HG02642 (cell line): ENCODE measurements at regions not wholly inside any gene's neighbourhood (a gene's known extent, or its start where the extent isn't known, plus 50 kb on each side); places are given as distances from the start of the nearest gene placed in this dataset.

Source experiments
- ATAC-seq: cut with Tn5 transposase; IDR thresholded peaks from one replicate; pipeline ENCODE4 v1.9.1; 2021; ENCODE audit warnings: mild to moderate bottlenecking; ENCODE audit not compliant: unreplicated experiment, poor library complexity

DNA sequence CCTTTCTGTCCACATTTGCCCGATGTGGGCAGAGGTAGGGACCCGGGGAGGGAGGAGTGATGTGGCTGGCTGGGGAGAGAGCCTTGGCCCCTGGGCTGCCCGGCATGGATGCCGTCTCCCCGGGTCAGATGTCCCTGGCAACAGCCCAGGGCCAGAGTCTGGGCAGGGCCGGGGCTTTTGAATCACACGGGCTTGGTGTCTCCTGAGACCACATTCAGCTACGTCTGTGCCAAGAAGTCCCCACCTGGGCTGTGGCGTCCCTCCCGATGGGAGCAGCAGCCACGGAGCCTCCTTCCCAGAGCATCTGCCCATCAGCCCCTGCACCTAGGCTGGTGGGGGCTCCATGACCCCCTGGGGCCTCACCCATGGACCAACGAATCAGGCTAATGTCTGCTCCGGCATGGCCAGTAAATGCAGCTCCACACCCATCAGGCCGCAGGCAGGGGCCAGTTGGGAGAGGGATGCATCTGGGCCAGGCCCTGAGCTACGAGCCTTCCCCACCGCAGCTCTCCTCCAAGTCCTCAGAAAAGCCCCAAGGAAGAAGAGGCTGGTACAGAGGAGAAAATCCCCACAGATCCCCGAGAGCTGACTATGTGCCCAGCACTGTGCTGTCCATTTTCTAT is 109.4 kb downstream of the RFLNA start:
- no peak for ATAC-seq

DNA sequence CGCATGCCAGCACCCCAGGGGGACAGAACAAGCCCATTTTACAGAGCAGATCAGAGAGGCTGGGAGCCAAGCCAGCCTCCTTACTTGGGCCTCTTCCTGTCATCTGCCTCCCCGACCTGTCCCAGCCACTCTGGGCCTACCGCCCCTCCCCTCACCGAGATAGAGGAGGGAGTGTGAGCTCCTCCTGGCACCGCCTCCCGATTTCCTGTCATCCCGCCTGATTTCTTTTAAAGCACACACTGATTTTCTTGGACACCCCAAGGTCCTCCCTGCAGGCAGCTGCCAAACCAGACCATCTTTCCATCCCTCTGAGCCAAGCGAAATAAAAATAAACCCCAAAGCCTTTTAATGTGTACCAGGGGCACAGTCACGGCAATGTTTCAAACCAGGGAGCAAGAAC is 108.4 kb downstream of the RFLNA start:
- ATAC-seq = no peak

DNA sequence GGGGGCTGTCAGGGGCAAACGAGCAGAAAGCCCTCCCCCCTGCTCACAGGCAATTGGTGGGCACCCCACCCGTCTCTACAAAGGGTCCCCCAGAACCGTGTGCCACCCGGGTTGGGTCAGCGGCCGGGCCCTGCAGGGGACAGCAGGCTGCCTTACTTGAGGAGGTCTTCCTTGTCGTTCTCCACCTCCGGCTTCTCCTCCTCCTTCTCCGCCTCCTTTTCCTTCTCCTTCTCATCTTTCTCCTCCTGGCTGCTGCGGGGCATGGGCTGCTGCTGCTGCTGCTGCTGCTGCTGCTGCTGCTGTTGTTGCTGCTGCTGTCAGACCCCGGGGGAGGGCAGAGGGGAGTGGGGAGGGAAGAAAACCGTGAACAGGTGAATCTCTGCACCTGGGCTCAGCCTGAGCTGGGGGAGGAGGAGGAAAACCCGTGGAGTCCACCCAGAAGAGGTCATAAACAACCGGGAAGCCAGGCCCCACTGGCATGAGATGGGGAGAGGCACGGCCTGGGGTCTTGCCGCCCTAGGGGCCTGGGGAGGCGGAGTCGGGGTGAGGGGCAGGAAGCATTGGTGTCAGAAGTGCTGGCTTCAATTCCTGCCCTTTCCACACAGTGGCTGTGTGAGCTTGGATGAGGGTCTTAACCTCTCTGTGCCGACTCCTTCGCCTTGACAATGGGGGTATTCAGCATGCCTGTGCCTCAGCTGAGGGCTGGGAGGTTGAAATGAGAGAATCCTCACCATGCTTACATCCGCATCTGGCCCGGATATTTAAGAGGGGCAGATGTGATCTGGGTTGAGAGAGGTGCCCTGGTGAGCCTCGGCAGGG is 107.6 kb downstream of the RFLNA start:
- ATAC-seq = no peak

DNA sequence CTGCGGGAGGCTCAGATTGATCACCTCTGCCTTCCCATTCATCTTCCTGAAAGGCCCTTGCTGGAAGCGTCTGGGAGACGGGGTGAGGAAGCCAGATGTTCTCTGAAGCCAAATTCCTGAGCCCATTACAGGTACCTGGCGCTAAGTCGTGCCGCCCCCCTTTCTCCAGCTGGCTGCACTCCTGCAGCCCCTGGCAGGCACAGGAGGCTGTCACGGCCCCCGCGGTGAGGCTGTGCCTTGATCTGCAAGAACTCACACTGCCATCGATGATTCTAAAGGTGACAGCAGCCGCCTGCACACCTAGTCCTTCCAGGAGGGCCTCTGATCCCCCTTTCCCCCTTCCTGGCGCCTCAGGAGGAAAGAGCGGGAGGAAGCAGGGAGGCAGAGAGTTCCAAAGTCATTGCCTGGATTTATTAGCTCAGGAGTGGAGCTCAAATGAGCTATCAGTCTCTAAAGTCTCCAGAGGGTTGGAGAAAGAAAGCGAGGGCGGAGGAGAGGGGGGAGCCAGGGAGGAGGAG is 106.9 kb downstream of the RFLNA start:
- ATAC-seq = no peak

DNA sequence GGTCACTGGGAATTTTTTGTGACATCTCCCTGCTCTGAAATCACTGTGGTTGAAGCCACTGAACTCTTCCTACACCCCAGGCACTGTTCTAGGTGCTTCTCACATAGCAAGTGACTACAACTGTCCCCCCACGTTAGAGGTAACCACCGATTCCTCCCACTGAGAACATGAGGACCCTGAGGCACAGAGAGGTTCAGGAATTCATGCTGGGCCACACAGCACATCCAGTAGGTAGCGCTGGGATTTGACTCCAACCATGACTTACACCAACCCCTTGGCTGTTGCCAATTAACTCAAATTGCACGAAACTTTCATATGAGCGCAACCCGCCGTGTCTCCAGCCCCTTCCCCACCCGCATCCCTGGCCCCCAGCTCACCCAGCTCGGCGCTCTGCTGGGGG is 105.2 kb downstream of the RFLNA start:
- no peak for ATAC-seq

DNA sequence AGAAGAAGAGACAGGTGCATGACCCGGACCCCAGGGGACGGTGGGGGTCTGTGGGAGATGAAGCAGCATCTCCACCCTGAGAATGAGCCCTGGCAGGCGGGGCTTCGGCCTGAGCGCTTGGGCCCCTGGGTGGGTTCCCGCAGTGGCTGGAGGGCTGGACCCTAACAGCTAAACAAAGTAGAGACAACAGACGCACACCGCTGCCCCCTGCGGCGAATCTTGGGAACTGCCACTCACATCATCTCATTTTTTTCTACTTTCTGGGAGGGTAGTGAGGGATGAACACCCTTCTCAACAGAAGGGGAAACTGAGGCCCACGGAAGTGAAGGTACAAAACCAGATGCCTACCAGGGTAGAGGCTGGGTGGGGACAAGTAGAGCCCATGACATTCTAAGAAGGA is 104.7 kb downstream of the RFLNA start:
- no peak for ATAC-seq

DNA sequence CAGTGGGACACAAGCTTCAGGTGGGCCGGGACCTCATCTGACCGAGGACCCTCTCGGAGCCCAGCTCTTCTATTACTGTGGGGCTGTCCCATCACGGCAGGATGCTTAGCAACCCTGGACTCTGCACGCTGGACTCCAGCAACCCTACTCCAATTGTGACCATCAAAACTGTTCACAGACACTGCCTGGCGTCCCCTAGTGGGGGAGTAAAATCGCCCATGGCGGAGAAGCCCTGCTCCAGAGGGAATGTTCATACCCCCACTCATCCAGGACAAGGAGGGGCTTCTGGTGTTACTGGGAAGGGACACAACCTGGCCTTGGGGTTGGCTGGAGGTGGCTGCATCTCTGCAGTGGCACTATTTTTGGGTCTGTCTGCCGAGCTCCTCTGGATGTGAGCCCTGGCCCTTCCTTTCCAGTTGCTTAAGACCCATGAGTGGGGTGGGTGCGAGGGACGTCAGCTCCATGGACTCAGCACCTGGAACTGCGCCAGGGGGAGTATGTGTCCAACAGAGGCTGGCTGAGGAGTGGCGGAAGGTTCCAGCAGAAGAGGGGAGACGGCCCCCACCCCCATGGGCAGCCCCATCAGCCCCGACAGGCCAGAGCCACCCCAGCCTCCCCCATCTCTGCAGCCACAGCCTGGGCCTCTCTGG is 103.8 kb downstream of the RFLNA start:
- ATAC-seq = no peak

DNA sequence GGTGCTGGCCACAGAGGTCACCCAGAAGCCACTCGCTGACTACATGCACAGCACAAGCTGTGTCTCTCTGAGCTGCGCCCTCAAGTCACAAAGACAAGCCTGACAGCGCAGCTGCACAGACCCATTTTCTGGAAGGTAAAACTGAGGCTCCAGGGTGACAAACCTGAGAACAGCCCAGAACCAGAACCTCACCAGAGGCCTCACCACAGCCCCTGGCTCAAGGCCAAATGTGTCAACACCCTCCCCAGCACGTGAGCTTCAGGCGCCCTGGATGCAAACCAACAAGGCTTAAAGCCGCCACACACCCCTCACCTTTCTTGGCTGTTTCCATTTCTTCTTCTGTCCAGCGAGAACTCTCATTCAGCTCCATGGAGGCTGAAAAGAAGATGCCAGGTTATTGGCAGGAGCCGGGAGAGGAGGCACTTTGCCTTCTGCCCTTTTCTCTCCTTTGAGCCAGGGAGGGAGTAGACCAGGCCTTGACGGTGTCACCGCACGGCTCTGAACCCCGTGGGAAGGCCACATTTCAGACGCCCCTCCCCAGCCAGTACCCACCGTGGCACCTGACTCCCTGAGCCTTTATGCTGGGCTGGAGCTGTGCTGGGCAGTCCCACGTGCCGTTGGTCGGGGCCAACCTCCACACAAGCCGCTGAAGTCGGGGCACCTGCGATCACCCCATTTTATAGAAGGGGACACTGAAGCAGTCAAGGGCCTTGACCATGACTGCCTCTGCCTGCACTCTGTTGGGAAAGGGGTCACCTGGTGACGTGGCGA is 103.1 kb downstream of the RFLNA start:
- no peak for ATAC-seq

DNA sequence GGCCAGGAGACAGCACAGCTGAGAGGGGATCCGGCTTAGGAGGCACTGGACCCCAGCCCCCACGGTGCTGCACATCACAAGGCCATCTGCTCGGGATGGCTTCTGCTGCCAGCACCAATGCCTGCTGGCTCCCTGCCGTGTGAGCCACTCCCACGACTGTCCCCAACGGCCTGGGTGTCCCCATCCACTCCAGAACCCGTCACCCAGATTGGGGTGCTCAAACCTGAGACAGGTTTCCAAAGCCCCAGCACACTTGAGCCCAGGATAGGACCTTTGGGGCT is 102.4 kb downstream of the RFLNA start:
- no peak for ATAC-seq

DNA sequence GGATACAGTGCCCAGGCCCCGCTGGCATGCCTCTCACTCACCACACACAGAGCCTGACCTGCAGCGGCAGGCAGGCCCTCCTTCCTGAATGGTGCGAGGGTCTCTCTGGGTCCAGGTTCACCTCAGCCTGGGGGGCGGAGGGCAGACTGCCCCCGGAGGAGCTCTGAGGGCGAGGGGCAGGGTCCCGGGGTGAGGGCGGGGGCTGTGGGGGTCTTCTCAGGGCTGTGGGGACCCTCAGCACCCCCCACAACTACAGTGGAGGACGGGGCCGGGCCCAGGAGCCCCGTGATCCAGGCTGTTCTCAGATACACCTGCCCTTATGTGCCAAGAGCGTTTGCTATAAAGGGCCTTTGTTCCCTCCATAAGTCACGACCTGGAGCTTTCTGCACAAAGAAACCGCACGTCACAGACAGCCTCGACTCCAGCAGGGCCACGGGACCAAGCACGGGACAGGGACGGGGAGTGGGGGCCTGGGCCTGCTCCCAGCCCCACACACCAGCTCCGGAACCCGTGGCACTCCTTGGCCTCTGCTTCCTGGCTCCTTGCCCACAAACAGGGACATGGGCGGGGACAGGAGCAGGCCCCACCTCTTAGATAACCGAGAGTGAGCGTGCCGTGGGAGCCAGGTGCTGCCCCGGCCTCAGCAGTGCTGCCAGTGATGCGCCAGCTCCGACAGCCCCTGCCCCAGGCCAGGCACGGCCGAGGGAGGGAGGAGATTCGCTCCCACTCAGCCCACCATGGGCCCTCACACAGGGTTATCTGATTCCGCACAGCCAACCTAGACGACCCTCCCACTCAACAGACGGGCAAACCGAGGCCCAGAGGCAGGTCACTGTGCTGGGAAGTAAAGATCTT is 101.9 kb downstream of the RFLNA start:
- no peak for ATAC-seq

DNA sequence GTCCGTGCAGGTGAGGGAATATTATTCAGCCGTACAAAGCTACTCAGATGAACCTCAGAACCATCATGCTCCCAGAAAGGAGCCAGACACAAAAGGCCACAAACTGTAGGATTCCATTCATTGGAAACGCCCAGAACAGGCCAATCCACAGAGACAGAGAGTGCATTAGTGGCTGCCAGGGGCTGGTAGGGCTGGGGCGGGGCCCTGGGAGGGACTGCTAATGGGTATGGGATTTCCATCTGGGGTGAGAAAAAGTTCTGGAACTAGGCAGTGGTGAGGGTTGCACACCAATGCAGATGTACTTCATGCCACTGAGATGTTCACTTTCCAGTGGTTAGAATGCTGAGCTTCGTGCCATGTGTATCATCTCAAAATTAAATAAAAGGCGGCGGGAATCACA is 101.1 kb downstream of the RFLNA start:
- ATAC-seq = no peak

DNA sequence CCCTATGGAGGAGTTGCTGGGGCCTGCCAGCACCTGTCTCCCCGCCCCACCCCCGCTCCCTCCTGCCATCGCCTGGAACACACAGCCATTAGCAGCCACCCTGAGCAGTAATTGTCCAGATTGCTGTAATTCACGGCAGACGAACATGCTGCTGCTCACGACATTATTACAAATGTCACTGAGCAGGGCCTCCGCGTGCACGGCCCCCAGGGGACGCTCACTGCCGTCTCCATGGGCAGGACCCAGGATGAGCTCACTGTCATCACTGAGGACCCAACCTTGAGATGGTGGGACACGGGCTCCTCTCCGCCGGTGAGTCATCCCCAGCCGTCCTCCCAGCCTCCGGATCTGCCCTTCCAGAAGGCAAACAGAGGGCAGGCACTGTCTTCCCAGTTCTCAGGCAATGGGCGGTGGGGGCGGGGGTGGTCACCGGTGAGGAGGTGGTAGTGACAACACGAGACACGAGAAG is 100.4 kb downstream of the RFLNA start:
- no peak for ATAC-seq

DNA sequence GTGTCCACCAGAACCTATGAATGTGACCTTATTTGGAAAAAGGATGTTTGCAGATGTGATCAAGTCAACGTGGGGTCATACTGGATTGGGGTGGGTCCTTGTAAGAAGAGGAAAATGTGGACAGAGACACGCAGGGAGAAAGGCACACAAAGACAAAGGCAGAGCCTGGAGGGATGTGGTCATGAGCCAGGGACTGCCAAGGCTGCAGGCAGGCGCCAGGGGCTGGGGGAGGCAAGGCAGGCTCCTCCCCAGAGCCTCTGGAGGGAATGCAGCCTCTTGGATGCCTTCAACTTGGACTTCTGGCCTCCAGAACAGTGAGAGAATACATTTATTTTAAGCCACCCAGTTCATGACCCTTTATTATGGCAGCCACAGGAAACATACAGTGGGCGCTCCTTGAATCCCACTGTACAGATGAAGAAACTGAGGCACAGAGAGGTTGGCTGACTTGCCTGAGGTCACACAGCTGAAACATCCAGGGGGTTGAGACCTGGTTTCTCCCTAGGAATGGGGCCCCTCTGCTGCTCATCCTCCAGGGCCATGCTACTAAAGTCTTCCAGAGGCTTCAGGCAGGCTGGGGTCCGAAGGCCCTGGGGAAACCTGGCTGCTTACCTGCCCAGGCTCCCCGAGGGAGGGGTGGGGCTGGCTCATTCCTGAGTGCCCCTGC is 99.7 kb downstream of the RFLNA start:
- no peak for ATAC-seq

DNA sequence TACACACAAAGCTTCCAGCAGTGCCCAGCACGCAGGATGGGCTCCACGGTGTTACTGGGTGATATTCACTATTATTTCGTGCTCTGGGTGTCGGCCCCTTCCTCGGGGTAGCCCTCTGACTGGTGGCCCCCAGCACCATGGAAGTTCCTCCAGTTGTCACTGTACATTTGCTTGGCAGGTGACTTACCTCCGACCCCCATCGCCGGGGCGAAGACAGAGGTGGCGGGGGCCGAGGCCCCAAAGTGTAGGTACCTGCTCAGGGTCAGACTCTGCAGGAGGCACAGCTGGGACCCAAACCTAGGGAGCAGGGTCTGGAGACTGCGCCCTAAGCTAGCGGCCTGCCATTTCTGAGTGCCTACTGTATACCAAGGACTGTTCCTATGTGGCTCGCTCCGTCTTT is 98.9 kb downstream of the RFLNA start:
- ATAC-seq = no peak

DNA sequence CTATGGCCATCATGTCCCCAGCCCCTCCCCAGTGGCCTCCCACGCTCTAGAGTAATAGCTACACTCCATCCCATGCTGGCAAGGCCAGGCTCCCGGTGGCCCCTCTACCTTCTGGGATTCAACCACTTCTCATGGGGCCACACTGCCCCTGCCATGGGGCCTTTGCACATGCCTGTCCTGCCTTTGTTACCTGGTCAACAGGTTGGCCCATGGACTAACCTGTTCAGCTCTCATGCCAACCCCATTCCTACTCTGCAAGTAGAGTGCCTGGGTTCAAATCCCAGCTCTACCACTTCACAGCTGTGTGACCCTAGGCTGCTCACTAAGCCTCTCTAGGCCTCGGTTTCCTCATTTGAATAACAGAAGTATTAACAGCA is 98.5 kb downstream of the RFLNA start:
- ATAC-seq = no peak

DNA sequence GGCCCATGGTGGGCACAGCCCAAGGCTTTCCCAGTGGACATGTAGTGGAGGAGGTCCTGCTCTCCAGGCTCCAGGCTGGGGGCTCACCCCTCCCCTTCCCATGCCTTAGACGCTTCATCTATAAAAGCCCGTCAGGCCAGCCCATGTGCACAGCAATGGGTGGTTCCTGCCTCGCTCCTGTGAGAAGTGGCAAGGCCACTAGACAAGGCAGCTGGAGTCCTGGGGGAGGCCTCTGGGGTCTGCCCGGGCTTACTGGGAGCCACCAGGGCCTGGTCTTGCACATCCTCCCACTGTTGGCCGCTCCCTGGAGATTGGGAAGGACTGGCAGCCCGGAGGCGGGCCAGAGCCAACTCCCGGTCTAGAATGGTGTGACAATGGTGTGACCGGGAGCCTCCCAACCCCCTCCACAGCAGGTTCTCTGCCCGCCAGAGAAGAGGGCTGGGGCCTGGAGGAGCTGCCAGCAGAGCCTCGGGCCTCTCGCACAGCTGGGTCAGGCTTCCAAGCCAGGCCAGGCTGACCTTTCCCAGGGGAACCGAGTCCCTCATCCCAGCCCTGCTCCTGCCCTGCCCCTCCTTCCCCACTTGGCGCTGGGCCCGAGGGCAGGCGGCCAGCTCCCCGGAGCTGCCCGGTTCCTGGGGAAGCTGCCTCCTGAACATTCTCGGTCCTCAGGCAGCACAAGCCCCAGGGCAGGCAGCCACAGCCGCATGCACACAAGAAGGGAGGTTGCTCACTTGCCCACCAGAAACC is 97.9 kb downstream of the RFLNA start:
- ATAC-seq = no peak

DNA sequence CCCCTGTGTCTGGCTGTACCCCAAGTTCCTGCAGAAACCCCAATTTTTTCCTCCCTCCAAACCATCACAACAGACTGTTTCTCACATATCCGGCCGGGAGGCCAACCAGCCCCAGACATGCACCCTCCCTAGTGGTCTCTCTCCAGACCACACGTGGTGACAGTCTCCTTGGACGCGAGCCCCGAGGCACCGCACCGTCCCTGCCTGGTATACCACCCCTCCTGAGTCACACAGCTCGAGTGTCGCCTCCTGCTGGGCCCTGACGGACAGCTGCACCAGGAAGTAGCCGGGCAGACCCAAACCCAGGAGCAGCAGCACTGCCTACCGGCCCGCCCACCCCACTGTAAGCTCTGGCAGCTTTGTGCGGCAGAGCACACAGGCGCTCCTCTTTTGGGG is 97.4 kb downstream of the RFLNA start:
- ATAC-seq = no peak

DNA sequence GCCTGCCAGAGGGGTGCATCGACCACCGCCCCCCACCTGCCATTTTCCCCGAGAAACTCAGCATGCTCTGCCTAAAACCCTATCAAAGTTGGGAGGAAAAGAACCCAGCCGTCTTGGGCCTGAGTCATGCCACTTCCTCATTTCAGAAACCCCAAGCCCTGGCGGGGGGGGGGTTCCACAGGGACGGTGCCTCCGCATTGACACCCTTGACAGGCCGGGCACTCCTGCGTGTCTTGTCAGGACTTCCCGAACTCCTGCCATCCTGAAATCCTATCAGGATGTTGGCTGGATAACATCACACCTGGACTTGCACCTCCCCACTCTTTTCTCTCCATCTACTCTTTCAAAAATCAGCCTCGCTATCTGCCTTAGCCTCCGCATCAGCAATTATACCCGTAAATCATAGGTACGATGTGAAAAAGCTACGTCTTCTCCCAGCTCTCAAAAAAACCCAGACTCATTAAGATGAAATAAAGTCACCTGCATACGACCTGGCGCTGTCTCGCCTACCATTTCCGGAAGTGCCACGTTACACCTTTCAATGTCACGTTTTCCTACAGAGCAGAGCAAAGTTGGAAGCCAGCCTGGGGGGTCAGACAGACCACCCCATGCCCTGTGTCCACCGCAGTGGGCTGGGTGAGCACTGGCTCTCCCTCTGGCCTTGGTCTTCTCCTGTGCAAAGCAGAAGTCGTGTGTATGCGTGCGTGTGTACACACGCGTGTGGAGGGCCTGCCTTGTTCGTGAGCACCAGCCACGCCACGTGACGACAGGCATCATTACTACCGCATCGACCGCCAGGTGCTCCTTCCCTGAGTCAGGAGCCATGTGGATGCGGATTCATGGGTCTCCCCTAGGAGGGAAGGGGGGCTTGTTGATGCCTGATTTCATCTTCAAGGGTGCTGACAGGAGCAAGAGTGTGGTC is 96.7 kb downstream of the RFLNA start:
- ATAC-seq = peak; percentile 39
